ENCODE measurements at regions not wholly inside any gene's neighbourhood (a gene's known extent, or its start where the extent isn't known, plus 50 kb on each side); places are given as distances from the start of the nearest gene placed in this dataset.
"Not testable (repeated sequence)": the region's sequence is repeated elsewhere in the genome, so short reads cannot be mapped to it uniquely, and the experiment has no call there.

DNA sequence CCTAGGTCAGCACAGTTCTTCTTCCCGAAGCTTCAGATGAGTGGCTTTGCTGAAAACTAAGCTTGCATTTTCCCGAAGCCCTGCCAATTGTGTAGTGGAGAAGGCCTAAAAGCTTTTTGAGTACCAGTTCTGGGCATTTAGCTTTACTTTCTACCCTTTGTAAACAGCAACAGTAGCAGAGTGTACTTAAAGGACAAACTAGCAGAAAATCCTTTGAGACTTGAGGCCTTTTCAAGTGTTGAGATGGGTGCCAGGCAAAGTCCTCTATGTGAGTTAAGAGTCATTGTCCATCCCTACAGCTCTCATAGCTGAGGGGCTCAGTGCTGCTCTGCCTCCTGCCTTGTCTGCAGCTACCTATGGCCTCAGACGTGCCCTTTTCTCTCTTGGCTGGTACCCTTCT is 368.2 kb downstream of the CCSER2 start:
- H3K4me3 ChIP-seq (ENCODE audit: low read depth, low read length) = no peak overlapping the region
- no peak for DNase-seq (ENCODE audit: extremely low spot score)
- 79% methylated on average over 3 of the region's 3 CpGs for WGBS
- peaks cover 1% of the 10 kb centered on the region for H3K36me3 ChIP-seq (ENCODE audit: insufficient read depth)
- H3K4me1 ChIP-seq (ENCODE audit: insufficient read depth) = no peaks in the 10 kb centered on the region
- no peak overlapping the region for H3K27ac ChIP-seq (ENCODE audit: low read depth)

DNA sequence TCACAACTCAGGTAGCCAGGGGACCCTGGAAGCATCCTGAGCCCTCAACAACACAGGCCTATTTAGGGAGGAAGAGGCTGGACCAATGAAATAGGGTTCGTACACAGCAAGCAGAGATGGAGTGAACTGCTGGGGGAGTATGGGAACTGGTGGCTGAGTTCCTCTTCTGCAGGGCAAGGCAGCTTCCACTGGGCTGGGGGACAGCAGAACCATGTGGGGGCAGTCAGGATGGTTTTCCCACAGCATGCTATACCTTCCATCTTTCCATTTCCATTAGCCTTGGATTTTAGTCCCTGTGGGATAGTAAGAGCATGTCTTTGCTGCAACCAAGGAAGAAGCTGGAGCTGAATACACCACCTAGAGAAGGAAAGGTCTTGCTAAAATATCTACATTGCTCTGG is 370.6 kb downstream of the CCSER2 start:
- Histone ChIP-seq H3K27ac (ENCODE audit: low read depth) (no peak overlapping the region), H3K4me3 (ENCODE audit: low read depth, low read length) (no peak overlapping the region), H3K4me1 (ENCODE audit: insufficient read depth) (no peaks in the 10 kb centered on the region), H3K36me3 (ENCODE audit: insufficient read depth) (peaks cover 1% of the 10 kb centered on the region)
- no peak for DNase-seq (ENCODE audit: extremely low spot score)
- WGBS = 84% methylated on average over 1 of the region's 1 CpG

DNA sequence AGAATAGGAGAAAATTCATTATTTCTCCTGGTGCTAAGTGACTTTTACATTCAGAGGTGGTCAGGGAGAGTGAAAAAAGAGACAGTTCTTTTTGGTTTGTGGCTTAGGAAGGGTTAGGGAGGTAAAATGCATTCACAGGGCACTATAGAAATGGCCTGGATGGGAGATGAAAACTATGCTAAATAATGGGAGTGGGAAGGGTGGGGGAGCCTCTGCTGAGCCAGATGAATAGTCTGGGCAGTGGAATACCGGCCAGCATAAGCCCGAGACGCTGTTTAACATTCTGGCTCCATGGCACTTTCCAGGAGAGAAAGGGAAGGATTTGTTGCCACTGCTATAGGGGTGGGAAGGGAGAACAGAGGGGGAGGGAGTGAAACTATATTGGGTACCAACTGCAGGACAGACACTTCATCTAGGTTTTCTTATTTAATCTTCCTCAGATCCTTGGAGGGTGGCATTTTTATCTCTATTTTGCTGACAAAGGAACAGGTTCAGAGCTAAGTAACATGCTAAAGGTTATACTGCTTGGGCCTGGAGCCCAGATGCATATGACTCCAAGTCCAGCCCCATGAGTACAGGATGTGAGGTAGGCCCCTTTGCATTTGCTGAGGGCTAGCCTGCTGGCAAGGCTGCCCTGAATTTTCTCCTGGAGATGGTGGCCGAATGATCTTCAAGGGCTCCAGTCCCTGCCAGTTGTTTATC is 372.4 kb downstream of the CCSER2 start:
- DNase-seq (ENCODE audit: extremely low spot score) = no peak
- no peaks in the 10 kb centered on the region for H3K36me3 ChIP-seq (ENCODE audit: insufficient read depth)
- H3K4me1 ChIP-seq (ENCODE audit: insufficient read depth) = no peaks in the 10 kb centered on the region
- H3K4me3 ChIP-seq (ENCODE audit: low read depth, low read length) = no peak overlapping the region
- WGBS = 36% methylated on average over 4 of the region's 4 CpGs
- H3K27ac ChIP-seq (ENCODE audit: low read depth) = no peak overlapping the region

DNA sequence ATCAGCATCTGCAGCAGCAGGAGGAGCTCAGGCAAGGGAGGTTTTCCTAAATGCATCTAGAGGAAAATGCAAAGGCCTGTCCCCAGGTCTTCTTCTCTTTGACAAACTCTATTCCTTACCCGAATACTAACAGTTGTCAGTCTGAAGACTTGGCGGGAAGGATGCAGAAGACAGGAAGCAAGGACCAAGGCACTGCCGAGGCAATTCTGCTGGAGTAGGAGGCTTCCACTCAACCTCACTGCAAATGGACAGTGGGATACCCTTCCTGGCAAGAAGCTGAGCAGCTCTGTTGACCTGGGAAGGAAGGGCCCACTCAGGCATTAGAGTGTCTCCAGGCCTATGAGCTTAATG is 373.0 kb downstream of the CCSER2 start:
- H3K4me3 ChIP-seq (ENCODE audit: low read depth, low read length) = no peak overlapping the region
- no peaks in the 10 kb centered on the region for H3K4me1 ChIP-seq (ENCODE audit: insufficient read depth)
- no peak overlapping the region for H3K27ac ChIP-seq (ENCODE audit: low read depth)
- DNase-seq (ENCODE audit: extremely low spot score) = no peak
- H3K36me3 ChIP-seq (ENCODE audit: insufficient read depth) = no peaks in the 10 kb centered on the region
- WGBS = 82% methylated on average over 3 of the region's 3 CpGs

DNA sequence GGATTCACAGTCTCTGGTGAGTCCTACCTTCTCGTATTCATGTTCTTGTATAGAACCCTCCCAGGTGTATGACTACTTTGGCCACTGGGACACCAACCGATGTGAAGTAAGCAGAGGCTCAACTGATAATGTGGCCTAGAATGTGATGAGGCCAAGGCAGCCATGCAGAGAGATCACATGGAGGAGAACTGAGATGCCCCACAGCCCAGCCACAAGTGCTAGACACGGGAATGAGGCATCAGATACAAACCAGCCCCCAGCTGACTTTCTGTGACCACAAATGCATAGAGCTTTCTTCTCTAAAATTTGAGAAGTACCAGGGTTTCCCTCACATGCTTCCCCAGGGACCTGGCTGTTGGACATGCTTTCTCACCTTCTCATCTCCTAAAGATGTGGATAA is 375.7 kb downstream of the CCSER2 start:
- no peaks in the 10 kb centered on the region for H3K36me3 ChIP-seq (ENCODE audit: insufficient read depth)
- H3K4me1 ChIP-seq (ENCODE audit: insufficient read depth) = no peaks in the 10 kb centered on the region
- H3K27ac ChIP-seq (ENCODE audit: low read depth) = no peak overlapping the region
- DNase-seq (ENCODE audit: extremely low spot score) = no peak
- no peak overlapping the region for H3K4me3 ChIP-seq (ENCODE audit: low read depth, low read length)
- 80% methylated on average over 3 of the region's 3 CpGs for WGBS

DNA sequence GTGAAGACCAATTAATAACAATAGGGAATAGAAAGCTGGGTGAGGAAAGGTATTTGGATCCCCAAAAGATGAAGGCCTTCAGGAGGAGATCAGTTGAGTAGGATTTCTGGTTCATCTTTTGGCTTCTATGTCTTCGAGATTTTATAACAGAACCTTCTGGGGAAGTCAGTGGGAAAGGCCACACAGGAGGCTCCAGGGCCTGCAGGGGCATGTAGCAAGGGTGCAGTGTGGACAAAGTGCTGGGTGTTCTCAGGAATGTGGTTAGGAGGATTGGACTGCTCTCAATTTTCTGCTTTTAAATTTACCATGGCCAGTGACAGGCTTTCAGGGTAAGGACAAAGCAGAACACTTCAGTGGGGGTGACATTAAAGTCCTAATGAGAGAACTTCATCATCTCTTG is 378.0 kb downstream of the CCSER2 start:
- DNase-seq (ENCODE audit: extremely low spot score) = peak; percentile 3
- WGBS = 50% methylated on average over 1 of the region's 1 CpG
- Histone ChIP-seq H3K36me3 (ENCODE audit: insufficient read depth) (no peaks in the 10 kb centered on the region), H3K4me3 (ENCODE audit: low read depth, low read length) (no peak overlapping the region), H3K4me1 (ENCODE audit: insufficient read depth) (no peaks in the 10 kb centered on the region), H3K27ac (ENCODE audit: low read depth) (no peak overlapping the region)

DNA sequence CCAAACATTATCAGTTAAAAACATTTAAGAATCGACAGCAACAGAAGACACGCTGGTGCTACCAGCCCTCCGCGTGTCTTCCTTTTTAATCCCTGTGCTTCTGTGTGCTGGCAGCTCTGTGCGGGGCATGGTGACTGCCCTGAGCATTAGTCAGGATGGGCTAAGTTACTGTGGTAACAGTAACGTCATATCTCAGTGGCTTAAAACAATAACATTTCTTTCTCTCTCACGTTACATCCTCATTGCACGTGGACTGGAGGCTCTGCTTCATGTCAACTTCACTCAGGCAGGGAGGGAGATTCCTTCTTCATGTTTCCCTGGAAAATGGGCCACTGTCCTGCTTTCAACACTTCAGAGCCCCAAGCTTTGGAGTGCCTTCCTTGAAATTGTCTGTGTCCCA is 378.5 kb downstream of the CCSER2 start:
- no peaks in the 10 kb centered on the region for H3K36me3 ChIP-seq (ENCODE audit: insufficient read depth)
- no peak for DNase-seq (ENCODE audit: extremely low spot score)
- H3K4me3 ChIP-seq (ENCODE audit: low read depth, low read length) = no peak overlapping the region
- 21% methylated on average over 8 of the region's 8 CpGs for WGBS
- H3K4me1 ChIP-seq (ENCODE audit: insufficient read depth) = no peaks in the 10 kb centered on the region
- H3K27ac ChIP-seq (ENCODE audit: low read depth) = no peak overlapping the region

DNA sequence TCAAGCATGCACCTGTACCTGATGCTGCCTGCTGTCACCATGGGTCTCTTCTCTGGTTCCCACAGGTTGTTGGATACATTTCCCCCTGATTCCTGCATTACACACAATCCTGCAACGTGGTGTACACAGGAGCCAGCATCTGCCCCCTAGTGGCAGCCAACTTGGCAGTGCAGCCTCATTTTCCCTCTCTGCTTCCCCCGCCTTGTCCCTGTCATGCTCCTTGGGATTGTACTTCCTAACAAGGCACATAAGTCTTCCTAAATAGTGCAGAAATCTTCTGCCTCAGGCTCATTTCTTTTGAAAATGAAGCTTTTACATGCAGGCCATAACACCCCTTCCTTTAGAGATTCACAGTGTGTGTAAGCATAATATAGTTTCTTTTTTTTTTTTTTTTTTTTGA is 387.5 kb downstream of the CCSER2 start:
- no peaks in the 10 kb centered on the region for H3K4me1 ChIP-seq (ENCODE audit: insufficient read depth)
- 30% methylated on average over 2 of the region's 2 CpGs for WGBS
- no peaks in the 10 kb centered on the region for H3K36me3 ChIP-seq (ENCODE audit: insufficient read depth)
- no peak overlapping the region for H3K4me3 ChIP-seq (ENCODE audit: low read depth, low read length)
- no peak overlapping the region for H3K27ac ChIP-seq (ENCODE audit: low read depth)
- no peak for DNase-seq (ENCODE audit: extremely low spot score)

DNA sequence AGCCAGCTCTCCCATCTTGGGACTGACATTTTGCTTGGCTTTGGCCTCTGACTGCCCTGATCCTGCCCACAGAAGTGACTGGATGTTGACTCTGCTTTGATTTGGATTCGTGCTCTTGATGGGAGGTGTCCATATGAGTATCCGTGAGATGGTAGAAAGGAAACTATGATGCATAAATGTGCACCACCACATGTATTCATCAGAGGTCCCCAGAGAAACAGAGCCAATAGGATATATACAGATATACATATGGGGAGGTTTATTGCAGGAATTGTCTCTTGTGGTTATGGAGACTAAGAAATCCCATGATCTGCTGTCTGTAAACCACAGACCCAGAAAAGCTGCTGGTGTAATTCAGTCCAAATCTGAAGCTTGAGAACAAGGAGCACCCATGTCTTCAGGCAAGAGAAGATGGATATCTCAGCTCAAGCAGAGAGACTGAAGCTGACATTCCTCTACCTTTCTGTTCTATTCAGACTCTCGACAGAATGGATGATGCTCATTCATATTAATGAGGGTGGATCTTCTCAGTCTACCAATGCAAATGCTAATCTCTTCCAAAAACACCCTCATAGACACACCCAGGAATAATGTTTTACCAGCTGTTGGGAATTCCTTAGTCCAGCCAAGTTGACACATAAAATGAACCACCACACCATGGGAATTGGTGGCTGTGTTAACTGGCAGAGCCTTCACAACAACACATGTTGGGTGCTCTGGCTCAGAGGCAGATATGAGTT is 390.7 kb downstream of the CCSER2 start:
- DNase-seq (ENCODE audit: extremely low spot score) = no peak
- no peaks in the 10 kb centered on the region for H3K4me1 ChIP-seq (ENCODE audit: insufficient read depth)
- no peaks in the 10 kb centered on the region for H3K36me3 ChIP-seq (ENCODE audit: insufficient read depth)
- 80% methylated on average over 3 of the region's 3 CpGs for WGBS
- H3K4me3 ChIP-seq (ENCODE audit: low read depth, low read length) = no peak overlapping the region
- no peak overlapping the region for H3K27ac ChIP-seq (ENCODE audit: low read depth)

DNA sequence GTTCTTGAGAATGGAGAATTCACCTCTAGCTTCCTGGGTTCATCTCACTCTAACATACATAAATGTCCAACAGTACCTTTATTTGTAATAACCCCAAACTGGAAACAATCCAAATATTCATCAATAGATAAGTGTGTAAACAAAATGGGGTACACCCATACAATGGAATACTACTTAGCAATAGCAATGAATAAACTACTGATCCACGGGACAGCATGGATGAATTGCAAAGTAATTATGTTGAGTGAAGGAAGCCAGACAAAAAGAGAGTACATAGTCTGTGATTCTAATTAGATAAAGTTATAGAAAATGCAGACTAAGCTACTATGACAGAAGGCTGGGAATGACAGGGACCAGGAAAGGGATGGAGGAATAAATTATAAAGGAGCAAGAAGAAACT is 391.3 kb downstream of the CCSER2 start:
- 84% methylated on average over 1 of the region's 1 CpG for WGBS
- no peak for DNase-seq (ENCODE audit: extremely low spot score)
- no peaks in the 10 kb centered on the region for H3K36me3 ChIP-seq (ENCODE audit: insufficient read depth)
- no peaks in the 10 kb centered on the region for H3K4me1 ChIP-seq (ENCODE audit: insufficient read depth)
- H3K27ac ChIP-seq (ENCODE audit: low read depth) = no peak overlapping the region
- H3K4me3 ChIP-seq (ENCODE audit: low read depth, low read length) = no peak overlapping the region

DNA sequence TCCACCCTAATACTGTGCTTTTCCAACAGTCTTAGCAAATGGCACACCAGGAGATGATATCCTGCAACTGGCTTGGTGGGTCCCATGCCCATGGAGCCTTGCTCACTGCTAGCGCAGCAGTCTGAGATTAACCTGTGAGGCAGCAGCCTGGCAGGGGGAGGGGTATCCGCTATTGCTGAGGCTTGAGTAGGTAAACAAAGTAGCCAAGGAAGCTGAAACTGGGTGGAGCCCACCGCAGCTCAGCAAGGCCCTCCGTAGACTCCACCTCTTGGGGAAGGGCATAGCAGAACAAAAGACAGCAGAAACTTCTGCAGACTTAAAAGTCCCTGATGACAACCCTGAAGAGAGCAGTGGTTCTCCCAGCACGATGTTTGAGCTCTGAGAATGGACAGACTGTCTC is 399.0 kb downstream of the CCSER2 start:
- no peaks in the 10 kb centered on the region for H3K36me3 ChIP-seq (ENCODE audit: insufficient read depth)
- no peak overlapping the region for H3K4me3 ChIP-seq (ENCODE audit: low read depth, low read length)
- 79% methylated on average over 5 of the region's 5 CpGs for WGBS
- DNase-seq (ENCODE audit: extremely low spot score) = no peak
- no peaks in the 10 kb centered on the region for H3K4me1 ChIP-seq (ENCODE audit: insufficient read depth)
- no peak overlapping the region for H3K27ac ChIP-seq (ENCODE audit: low read depth)

DNA sequence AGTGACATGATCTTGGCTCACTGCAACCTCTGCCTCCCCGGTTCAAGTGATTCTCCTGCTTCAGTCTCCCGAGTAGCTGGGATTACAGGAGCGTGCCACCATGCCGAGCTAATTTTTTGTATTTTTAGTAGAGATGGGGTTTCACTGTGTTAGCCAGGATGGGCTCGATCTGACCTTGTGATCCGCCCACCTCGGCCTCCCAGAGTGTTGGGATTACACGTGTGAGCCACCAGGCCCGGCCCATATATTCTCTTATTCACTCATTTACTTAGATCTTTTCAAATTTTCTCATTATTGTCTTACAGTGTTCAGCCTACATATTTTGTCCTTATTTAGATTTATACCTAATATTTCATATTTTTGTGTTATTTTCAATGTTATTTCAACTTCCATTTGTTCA is 410.7 kb downstream of the CCSER2 start:
- WGBS = 69% methylated on average over 9 of the region's 9 CpGs
- H3K27ac ChIP-seq (ENCODE audit: low read depth); H3K4me3 ChIP-seq (ENCODE audit: low read depth, low read length); DNase-seq (ENCODE audit: extremely low spot score); H3K36me3 ChIP-seq (ENCODE audit: insufficient read depth); H3K4me1 ChIP-seq (ENCODE audit: insufficient read depth): not testable (repeated sequence)

DNA sequence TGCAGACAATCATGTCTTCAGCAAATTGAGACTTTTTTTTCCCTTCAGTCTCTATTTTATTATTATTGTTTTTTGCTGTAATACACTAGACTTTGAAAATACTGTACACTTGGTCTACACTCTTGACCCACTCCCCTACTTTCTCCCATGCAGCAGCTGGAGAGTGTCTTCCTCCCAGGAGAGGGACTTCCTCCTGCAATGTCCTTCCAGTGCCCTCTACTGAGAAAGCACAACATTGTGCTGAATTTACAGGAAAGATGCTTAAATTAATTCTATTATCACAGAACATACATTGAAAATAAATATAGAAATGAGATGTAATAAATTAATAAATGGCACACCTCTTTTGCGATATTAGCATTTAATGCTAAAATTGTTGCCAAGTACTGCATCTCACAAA is 411.3 kb downstream of the CCSER2 start:
- DNase-seq (ENCODE audit: extremely low spot score) = no peak
- Histone ChIP-seq H3K4me1 (ENCODE audit: insufficient read depth) (no peaks in the 10 kb centered on the region), H3K4me3 (ENCODE audit: low read depth, low read length) (no peak overlapping the region), H3K36me3 (ENCODE audit: insufficient read depth) (no peaks in the 10 kb centered on the region), H3K27ac (ENCODE audit: low read depth) (no peak overlapping the region)
- WGBS = 98% methylated on average over 1 of the region's 1 CpG

DNA sequence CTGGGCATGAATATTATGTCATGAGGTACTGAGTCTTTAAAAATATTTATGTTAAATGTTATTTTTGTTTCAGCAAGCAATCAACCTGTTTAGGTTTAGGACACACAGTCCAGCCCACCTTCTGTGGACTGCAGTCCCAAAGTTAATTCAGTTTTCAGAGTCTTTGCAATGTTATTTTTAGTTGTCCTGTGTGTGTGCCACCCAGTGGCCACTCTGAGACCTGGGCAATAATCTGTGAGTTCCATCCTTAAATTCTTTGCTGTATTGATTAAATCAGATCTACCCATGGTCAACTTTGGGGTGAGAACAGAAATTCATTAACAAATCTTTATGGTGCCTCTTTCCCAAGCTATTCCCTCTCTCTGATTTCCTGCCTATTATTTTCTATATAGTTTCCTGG is 415.1 kb downstream of the CCSER2 start:
- no peak for DNase-seq (ENCODE audit: extremely low spot score)
- Histone ChIP-seq H3K27ac (ENCODE audit: low read depth) (no peak overlapping the region), H3K4me3 (ENCODE audit: low read depth, low read length) (no peak overlapping the region), H3K4me1 (ENCODE audit: insufficient read depth) (no peaks in the 10 kb centered on the region), H3K36me3 (ENCODE audit: insufficient read depth) (no peaks in the 10 kb centered on the region)

All from urinary bladder (tissue), 3 donors.